ENCODE measurements at regions not wholly inside any gene's neighbourhood (a gene's known extent, or its start where the extent isn't known, plus 50 kb on each side); places are given as distances from the start of the nearest gene placed in this dataset.

- H3K4me3 ChIP-seq: no peak overlapping the region
- DNase-seq: no peak
- no peaks in the 10 kb centered on the region for H3K4me1 ChIP-seq
- H3K27ac ChIP-seq: no peak overlapping the region
- no peaks in the 10 kb centered on the region for H3K36me3 ChIP-seq
- no peak for TF ChIP-seq POLR2A (IDR thresholded peaks at IDR 0.05)
- TF ChIP-seq, protein P1, sequence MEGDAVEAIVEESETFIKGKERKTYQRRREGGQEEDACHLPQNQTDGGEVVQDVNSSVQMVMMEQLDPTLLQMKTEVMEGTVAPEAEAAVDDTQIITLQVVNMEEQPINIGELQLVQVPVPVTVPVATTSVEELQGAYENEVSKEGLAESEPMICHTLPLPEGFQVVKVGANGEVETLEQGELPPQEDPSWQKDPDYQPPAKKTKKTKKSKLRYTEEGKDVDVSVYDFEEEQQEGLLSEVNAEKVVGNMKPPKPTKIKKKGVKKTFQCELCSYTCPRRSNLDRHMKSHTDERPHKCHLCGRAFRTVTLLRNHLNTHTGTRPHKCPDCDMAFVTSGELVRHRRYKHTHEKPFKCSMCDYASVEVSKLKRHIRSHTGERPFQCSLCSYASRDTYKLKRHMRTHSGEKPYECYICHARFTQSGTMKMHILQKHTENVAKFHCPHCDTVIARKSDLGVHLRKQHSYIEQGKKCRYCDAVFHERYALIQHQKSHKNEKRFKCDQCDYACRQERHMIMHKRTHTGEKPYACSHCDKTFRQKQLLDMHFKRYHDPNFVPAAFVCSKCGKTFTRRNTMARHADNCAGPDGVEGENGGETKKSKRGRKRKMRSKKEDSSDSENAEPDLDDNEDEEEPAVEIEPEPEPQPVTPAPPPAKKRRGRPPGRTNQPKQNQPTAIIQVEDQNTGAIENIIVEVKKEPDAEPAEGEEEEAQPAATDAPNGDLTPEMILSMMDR (IDR thresholded peaks at IDR 0.05): no peak
- H3K9me3 ChIP-seq: no peaks in the 10 kb centered on the region
- no peaks in the 10 kb centered on the region for H3K27me3 ChIP-seq
These were observed 691.5 kb upstream of the CCDC54 start for GRCh38 chr3:106685745-106686144.

- DNase-seq: no peak
- H3K9me3 ChIP-seq: no peaks in the 10 kb centered on the region
- no peak overlapping the region for H3K4me3 ChIP-seq
- H3K4me1 ChIP-seq: no peaks in the 10 kb centered on the region
- H3K36me3 ChIP-seq: no peaks in the 10 kb centered on the region
- H3K27ac ChIP-seq: no peak overlapping the region
- no peaks in the 10 kb centered on the region for H3K27me3 ChIP-seq
- TF ChIP-seq, protein P1 (IDR thresholded peaks at IDR 0.05): no peak
- no peak for TF ChIP-seq POLR2A (IDR thresholded peaks at IDR 0.05)
These were observed 689.3 kb upstream of the CCDC54 start for GRCh38 chr3:106687905-106688304.

DNA sequence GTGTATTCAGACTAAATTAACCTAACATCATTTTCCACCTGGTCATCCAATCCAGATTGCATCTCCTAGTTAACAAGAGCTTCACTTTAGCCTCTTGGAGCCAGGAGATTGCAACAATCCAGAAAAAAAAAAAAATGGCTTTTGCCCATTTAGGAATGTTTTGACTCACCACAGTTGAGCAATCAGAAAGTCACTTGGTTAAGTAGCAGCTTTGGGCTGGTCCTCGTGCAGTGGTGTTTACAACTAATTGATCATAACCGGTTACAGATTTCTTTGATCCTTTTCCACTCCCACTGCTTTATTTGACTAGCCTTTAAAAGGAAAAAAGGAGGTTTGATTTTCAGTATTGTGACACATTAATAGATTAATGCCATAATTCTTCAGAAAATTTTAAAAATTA, 688.8 kb upstream of the CCDC54 start:
- Histone ChIP-seq H3K4me1 (no peaks in the 10 kb centered on the region), H3K36me3 (no peaks in the 10 kb centered on the region), H3K27me3 (no peaks in the 10 kb centered on the region), H3K9me3 (no peaks in the 10 kb centered on the region), H3K4me3 (no peak overlapping the region), H3K27ac (no peak overlapping the region)
- DNase-seq: no peak
- TF ChIP-seq POLR2A (IDR thresholded peaks at IDR 0.05): no peak
- TF ChIP-seq, protein P1 (IDR thresholded peaks at IDR 0.05): no peak

GRCh38 chr3:106691476-106691875, 685.8 kb upstream of the CCDC54 start:
- no peak overlapping the region for H3K27ac ChIP-seq
- no peak overlapping the region for H3K4me3 ChIP-seq
- no peaks in the 10 kb centered on the region for H3K27me3 ChIP-seq
- H3K36me3 ChIP-seq: no peaks in the 10 kb centered on the region
- no peaks in the 10 kb centered on the region for H3K9me3 ChIP-seq
- H3K4me1 ChIP-seq: no peaks in the 10 kb centered on the region
- no peak for DNase-seq
- TF ChIP-seq, protein P1 (IDR thresholded peaks at IDR 0.05): no peak
- TF ChIP-seq POLR2A (IDR thresholded peaks at IDR 0.05): no peak

- TF ChIP-seq, protein P1 (IDR thresholded peaks at IDR 0.05): no peak
- TF ChIP-seq POLR2A (IDR thresholded peaks at IDR 0.05): no peak
- no peaks in the 10 kb centered on the region for H3K36me3 ChIP-seq
- H3K4me3 ChIP-seq: no peak overlapping the region
- no peaks in the 10 kb centered on the region for H3K27me3 ChIP-seq
- DNase-seq: no peak
- H3K4me1 ChIP-seq: no peaks in the 10 kb centered on the region
- H3K27ac ChIP-seq: no peak overlapping the region
- no peaks in the 10 kb centered on the region for H3K9me3 ChIP-seq
These were observed 684.6 kb upstream of the CCDC54 start for GRCh38 chr3:106692624-106693023.

DNA sequence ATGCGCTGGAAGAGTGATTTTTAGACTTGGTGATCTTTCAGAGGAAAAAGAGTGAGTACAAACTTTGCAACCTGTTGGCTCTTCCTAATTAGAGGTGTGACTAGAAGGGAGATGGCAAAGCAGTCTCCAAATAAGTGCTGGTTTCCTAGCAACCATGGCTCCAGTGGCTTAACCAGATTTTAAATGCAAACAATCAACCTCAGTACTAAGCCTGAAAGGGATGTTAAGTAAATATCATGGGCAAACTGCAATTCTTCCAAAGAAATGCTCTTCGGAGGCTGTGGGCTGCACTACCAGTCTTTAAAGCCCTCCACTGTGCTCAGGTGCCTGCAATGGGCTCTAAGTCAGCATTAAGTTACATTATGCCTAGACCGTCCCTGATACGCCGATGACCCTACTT, 678.1 kb upstream of the CCDC54 start:
- no peak overlapping the region for H3K4me3 ChIP-seq
- no peaks in the 10 kb centered on the region for H3K36me3 ChIP-seq
- H3K4me1 ChIP-seq: no peaks in the 10 kb centered on the region
- no peaks in the 10 kb centered on the region for H3K9me3 ChIP-seq
- H3K27me3 ChIP-seq: no peaks in the 10 kb centered on the region
- no peak for DNase-seq
- no peak for TF ChIP-seq POLR2A (IDR thresholded peaks at IDR 0.05)
- TF ChIP-seq, protein P1 (IDR thresholded peaks at IDR 0.05): no peak
- no peak overlapping the region for H3K27ac ChIP-seq

All from Peyer's patch (tissue), 4 donors.